Esophagus squamous epithelium (tissue), 5 donors: ENCODE measurements at regions not wholly inside any gene's neighbourhood (a gene's known extent, or its start where the extent isn't known, plus 50 kb on each side); places are given as distances from the start of the nearest gene placed in this dataset.

Source experiments
- DNase-seq: peaks from one replicate; lab custom pipeline; 2025; lab: John Stamatoyannopoulos, UW
- H3K27ac ChIP-seq, 4 donors: fragments of 200-600 bp; sonication (generic); one replicate each; pipeline ENCODE4 v1.5.1; 2016 to 2019; ENCODE audit warnings: mild to moderate bottlenecking in 1 of 4
- H3K27me3 ChIP-seq, 4 donors: fragments of 200-600 bp; sonication (generic); 1 replicate in 3 of 4; 2 replicates in 1 of 4; pipeline versions ENCODE4 v1.5.1 to v1.6.0; 2017 to 2021; ENCODE audit warnings: antibody characterized with exemption in 1 of 4
- H3K36me3 ChIP-seq, 3 donors: fragments of 200-600 bp; sonication (generic); one replicate each; pipeline ENCODE4 v1.5.1; 2016 to 2019
- H3K4me1 ChIP-seq, 3 donors: fragments of 200-600 bp; sonication (generic); one replicate each; pipeline ENCODE4 v1.5.1; 2017 to 2019
- H3K4me3 ChIP-seq, 4 donors: fragments of 200-600 bp; sonication (generic); 1 replicate in 3 of 4; 2 replicates in 1 of 4; pipeline ENCODE4 v1.5.1; 2016 to 2019; ENCODE audit warnings: mild to moderate bottlenecking in 2 of 4, moderate library complexity in 1 of 4
- H3K9me3 ChIP-seq, 3 donors: fragments of 200-600 bp; sonication (generic); one replicate each; pipeline ENCODE4 v1.5.1; 2016 to 2019
- POLR2A ChIP-seq, 4 donors: fragments of 450-650 bp; IDR thresholded peaks; one replicate each; pipeline ENCODE4 v1.6.1; 2017; ENCODE audit warnings: antibody characterized with exemption in 4 of 4, mild to moderate bottlenecking in 4 of 4, moderate library complexity in 3 of 4
- WGBS, 2 donors: methylation state at CpG; one replicate each; pipeline ENCODE4 v1.1.5; 2018; 5-methylcytosine and 5-hydroxymethylcytosine counted together
- intact Hi-C: fragments of 100-400 bp; cut with DNase I; formaldehyde crosslinking; loops from one replicate; pipeline ENCODE4 v1.15.0; 2022
- TF ChIP-seq, protein P1 (sequence below), 6 experiments: fragments of 450-650 bp in 4 of 6; fragments of 200-600 bp in 2 of 6; sonication (generic) in 2 of 6; IDR thresholded peaks; one replicate each; pipeline ENCODE4 v1.5.1; 2016 to 2019; ENCODE audit warnings: antibody characterized with exemption in 6 of 6, mild to moderate bottlenecking in 4 of 6, moderate library complexity in 4 of 6
- donor health status: DM: yes; HTN: yes; CAD: no.

GRCh38 chr4:11931266-11931820 is 502.6 kb upstream of the HS3ST1 start:
- Histone ChIP-seq H3K27ac (no peak overlapping the region), H3K4me3 (no peak overlapping the region), H3K27me3 (no peaks in the 10 kb centered on the region), H3K9me3 (no peaks in the 10 kb centered on the region), H3K4me1 (no peaks in the 10 kb centered on the region), H3K36me3 (no peaks in the 10 kb centered on the region)
- TF ChIP-seq POLR2A (IDR thresholded peaks at IDR 0.05): no peak
- TF ChIP-seq, protein P1, sequence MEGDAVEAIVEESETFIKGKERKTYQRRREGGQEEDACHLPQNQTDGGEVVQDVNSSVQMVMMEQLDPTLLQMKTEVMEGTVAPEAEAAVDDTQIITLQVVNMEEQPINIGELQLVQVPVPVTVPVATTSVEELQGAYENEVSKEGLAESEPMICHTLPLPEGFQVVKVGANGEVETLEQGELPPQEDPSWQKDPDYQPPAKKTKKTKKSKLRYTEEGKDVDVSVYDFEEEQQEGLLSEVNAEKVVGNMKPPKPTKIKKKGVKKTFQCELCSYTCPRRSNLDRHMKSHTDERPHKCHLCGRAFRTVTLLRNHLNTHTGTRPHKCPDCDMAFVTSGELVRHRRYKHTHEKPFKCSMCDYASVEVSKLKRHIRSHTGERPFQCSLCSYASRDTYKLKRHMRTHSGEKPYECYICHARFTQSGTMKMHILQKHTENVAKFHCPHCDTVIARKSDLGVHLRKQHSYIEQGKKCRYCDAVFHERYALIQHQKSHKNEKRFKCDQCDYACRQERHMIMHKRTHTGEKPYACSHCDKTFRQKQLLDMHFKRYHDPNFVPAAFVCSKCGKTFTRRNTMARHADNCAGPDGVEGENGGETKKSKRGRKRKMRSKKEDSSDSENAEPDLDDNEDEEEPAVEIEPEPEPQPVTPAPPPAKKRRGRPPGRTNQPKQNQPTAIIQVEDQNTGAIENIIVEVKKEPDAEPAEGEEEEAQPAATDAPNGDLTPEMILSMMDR (IDR thresholded peaks at IDR 0.05): no peak
- WGBS, 2 donors: 68 to 90% methylated on average over 2 of the region's 2 CpGs
- DNase-seq: no peak
- intact Hi-C loops: no loop called here

DNA sequence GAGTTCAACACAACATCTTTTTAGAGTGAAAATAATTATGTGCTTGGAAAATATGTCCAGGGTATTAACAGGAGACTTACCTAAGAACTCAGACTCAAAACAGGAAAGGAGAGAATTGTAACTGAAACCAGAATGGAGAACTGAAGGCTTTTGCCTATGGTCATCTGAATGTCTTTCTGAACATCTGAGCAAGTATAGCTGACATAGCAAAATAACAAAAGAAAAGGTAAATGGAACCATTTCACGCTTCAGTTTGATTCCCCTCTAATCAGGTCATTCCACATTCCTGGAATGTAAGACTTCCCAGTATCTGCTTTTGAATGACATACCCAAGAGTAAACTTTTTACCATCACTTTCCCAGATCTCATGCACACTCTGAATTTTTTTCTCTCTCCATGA is 500.4 kb upstream of the HS3ST1 start:
- H3K27me3 ChIP-seq: no peaks in the 10 kb centered on the region
- H3K4me3 ChIP-seq: no peak overlapping the region
- TF ChIP-seq, protein P1 (IDR thresholded peaks at IDR 0.05): no peak
- intact Hi-C loops: no loop called here
- no peak overlapping the region for H3K27ac ChIP-seq
- H3K9me3 ChIP-seq: no peaks in the 10 kb centered on the region
- no peaks in the 10 kb centered on the region for H3K4me1 ChIP-seq
- 42 to 75% methylated on average over 1 of the region's 1 CpG for WGBS, 2 donors
- H3K36me3 ChIP-seq: no peaks in the 10 kb centered on the region
- DNase-seq: no peak

- no peaks in the 10 kb centered on the region for H3K4me1 ChIP-seq
- no peaks in the 10 kb centered on the region for H3K36me3 ChIP-seq
- no peak for DNase-seq
- no peak overlapping the region for H3K4me3 ChIP-seq
- H3K9me3 ChIP-seq: no peaks in the 10 kb centered on the region
- TF ChIP-seq, protein P1 (IDR thresholded peaks at IDR 0.05): no peak
- no peak for TF ChIP-seq POLR2A (IDR thresholded peaks at IDR 0.05)
- intact Hi-C loops: no loop called here
- 62 to 67% methylated on average over 1 of the region's 1 CpG for WGBS, 2 donors
- no peaks in the 10 kb centered on the region for H3K27me3 ChIP-seq
- H3K27ac ChIP-seq: no peak overlapping the region
These were observed 490.6 kb upstream of the HS3ST1 start for GRCh38 chr4:11919316-11919715.

- DNase-seq: no peak
- Histone ChIP-seq H3K27ac (no peak overlapping the region), H3K36me3 (no peaks in the 10 kb centered on the region), H3K27me3 (no peaks in the 10 kb centered on the region), H3K9me3 (no peaks in the 10 kb centered on the region), H3K4me1 (no peaks in the 10 kb centered on the region), H3K4me3 (no peak overlapping the region)
- intact Hi-C loops: no loop called here
- TF ChIP-seq POLR2A (IDR thresholded peaks at IDR 0.05): no peak
- TF ChIP-seq, protein P1 (IDR thresholded peaks at IDR 0.05): no peak
- 0 to 38% methylated on average over 1 of the region's 1 CpG for WGBS, 2 donors
These were observed 485.7 kb upstream of the HS3ST1 start for GRCh38 chr4:11914406-11914805.

- no peak for DNase-seq
- Histone ChIP-seq H3K36me3 (no peaks in the 10 kb centered on the region), H3K27ac (no peak overlapping the region), H3K4me1 (no peaks in the 10 kb centered on the region), H3K27me3 (no peaks in the 10 kb centered on the region), H3K4me3 (no peak overlapping the region), H3K9me3 (no peaks in the 10 kb centered on the region)
- intact Hi-C loops: no loop called here
- TF ChIP-seq, protein P1 (IDR thresholded peaks at IDR 0.05): no peak
These were observed 484.2 kb upstream of the HS3ST1 start for GRCh38 chr4:11912886-11913285.
